ENCODE measurements at regions not wholly inside any gene's neighbourhood (a gene's known extent, or its start where the extent isn't known, plus 50 kb on each side); places are given as distances from the start of the nearest gene placed in this dataset.

DNA sequence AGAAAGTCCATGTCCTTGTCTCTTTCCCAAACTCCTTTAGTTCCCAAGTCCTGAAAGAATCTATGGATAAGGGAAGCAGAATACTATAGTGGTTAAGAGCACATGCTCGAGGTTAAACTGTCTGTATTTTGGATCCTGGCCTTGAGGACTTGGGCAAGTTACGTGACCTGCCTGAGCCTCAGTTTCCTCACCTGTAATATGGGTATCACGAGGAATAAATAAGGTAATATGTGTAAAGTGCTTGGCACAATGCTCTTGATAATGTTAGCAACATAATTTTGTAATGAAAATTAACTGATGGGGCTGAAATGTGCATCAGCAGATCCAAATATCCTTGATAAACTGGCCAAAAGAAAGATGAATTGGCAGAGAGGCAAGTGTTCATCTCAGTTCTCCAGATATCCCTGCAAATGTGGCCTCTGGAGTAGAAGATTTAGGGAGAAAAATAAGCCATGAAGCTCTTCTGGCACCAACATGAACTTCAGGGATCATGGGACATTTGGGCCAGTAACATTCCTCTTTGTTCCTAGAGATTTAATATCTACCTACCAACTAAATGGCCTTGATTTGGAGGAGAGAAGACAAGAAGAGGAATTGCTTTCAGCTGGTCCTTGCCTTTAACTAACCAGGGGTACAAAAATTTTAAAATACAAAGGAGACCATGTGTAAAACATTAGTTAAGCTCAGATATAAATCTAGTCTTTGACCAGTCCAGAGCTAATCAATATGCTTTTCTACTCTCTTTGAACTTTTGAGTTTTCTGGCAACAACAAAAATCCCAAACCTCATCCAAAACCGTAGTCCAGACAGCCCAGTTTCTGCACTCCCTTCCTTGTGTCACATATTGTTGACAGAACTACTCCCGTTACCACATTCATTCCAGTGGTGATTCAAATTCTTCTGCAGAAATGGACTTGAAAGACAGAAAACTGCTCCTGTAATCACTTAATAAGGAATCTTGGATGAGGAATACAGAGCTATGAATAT lies 52.7 kb upstream of the EML4 start:
- no peak for DNase-seq (ENCODE audit: low read depth)
- TF ChIP-seq, protein P1, sequence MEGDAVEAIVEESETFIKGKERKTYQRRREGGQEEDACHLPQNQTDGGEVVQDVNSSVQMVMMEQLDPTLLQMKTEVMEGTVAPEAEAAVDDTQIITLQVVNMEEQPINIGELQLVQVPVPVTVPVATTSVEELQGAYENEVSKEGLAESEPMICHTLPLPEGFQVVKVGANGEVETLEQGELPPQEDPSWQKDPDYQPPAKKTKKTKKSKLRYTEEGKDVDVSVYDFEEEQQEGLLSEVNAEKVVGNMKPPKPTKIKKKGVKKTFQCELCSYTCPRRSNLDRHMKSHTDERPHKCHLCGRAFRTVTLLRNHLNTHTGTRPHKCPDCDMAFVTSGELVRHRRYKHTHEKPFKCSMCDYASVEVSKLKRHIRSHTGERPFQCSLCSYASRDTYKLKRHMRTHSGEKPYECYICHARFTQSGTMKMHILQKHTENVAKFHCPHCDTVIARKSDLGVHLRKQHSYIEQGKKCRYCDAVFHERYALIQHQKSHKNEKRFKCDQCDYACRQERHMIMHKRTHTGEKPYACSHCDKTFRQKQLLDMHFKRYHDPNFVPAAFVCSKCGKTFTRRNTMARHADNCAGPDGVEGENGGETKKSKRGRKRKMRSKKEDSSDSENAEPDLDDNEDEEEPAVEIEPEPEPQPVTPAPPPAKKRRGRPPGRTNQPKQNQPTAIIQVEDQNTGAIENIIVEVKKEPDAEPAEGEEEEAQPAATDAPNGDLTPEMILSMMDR (conservative IDR thresholded peaks at IDR 0.05; ENCODE audit: low read depth, low read length) = no peak
- no peak overlapping the region for H3K4me3 ChIP-seq (ENCODE audit: low read depth, low read length)

DNA sequence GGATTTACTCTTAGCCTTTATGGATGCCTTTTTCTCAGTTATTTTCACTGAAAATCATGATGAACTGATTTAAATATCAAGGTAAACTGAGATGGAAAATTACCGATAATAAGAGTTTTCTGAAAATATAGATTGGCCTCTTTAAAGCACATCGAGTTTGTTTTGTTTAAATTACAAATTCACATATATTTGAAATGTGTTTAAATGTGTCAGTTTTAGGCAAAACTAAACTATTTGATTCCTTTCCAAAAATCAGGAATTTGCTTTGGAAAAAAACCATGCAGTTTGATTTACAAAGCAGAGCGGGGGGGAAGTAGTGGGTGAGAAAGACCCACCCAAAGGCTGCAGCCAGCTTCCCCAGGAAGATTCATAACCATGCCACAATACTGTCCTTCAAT lies 52.0 kb upstream of the EML4 start:
- TF ChIP-seq, protein P1 (conservative IDR thresholded peaks at IDR 0.05; ENCODE audit: low read depth, low read length) = no peak
- no peak for DNase-seq (ENCODE audit: low read depth)
- no peak overlapping the region for H3K4me3 ChIP-seq (ENCODE audit: low read depth, low read length)

DNA sequence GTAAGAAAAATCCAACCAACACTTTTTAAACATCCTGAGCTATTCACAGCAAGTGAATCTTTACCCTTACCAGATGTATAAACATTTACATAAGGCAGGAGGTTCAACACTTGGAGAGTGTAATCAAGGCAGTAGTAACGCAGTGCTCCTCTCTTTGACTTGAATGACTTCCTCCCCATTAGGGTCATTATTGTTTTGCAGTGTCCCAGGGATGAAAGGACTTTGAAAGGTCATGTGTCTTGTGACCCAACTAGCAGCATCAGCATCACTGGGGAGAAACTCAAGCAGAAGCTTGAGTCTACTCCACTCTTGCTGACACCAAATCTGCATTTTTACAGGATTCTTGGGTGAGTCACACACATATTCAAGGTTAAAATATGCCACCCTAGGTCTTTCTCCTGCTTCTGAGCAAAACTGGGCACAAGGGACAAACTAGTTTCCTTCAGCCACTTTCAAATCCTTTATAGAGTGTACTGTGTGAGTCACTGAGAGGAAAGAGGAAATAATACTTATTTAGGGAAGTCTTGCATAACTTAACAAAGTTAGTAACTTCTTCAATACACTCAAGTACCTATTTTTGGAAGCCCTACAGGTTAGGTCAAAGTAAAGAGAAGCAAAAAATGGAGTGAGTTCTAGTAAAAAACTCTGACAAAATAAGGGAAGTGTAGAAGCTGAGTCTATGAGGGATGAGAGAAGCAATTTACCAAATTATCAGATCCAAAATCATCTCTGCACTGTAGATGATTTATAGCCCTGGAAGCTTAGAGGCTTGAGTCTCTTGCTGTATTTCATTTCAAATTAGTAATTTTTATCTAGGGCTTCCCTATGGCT lies 51.0 kb upstream of the EML4 start:
- peak; percentile 66 for DNase-seq (ENCODE audit: low read depth)
- TF ChIP-seq, protein P1 (conservative IDR thresholded peaks at IDR 0.05; ENCODE audit: low read depth, low read length) = no peak
- no peak overlapping the region for H3K4me3 ChIP-seq (ENCODE audit: low read depth, low read length)

- TF ChIP-seq, protein P1 (conservative IDR thresholded peaks at IDR 0.05; ENCODE audit: low read depth, low read length) = no peak
- no peak for DNase-seq (ENCODE audit: low read depth)
Observed at GRCh38 chr2:42118754-42119569, 50.2 kb upstream of the EML4 start.

More at GRCh38 chr2:42118754-42119569, 50.2 kb upstream of the EML4 start:
- no peak overlapping the region for H3K4me3 ChIP-seq (ENCODE audit: low read depth, low read length)

All from epithelial cell of proximal tubule (primary cell).